ENCODE measurements at regions not wholly inside any gene's neighbourhood (a gene's known extent, or its start where the extent isn't known, plus 50 kb on each side); places are given as distances from the start of the nearest gene placed in this dataset.

DNA sequence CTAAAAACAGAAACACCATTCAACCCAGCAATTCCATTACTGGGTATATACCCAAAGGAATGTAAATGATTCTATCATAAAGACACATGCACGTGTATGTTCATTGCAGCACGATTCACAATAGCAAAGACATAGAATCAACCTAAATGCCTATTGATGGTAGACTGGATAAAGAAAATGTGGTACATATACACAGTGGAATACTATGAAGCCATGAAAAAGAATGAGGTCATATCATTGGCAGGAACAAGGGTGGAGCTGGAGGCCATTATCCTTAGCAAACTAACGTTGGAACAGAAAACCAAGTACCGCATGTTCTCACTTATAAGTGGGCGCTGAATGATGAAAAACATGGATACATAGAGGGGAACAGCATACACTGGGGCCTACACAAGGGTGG, 77.2 kb upstream of the MYOCD start:
- ATAC-seq (ENCODE audit: low read depth) (no peak), DNase-seq (no peak)
- TF ChIP-seq, protein P1, sequence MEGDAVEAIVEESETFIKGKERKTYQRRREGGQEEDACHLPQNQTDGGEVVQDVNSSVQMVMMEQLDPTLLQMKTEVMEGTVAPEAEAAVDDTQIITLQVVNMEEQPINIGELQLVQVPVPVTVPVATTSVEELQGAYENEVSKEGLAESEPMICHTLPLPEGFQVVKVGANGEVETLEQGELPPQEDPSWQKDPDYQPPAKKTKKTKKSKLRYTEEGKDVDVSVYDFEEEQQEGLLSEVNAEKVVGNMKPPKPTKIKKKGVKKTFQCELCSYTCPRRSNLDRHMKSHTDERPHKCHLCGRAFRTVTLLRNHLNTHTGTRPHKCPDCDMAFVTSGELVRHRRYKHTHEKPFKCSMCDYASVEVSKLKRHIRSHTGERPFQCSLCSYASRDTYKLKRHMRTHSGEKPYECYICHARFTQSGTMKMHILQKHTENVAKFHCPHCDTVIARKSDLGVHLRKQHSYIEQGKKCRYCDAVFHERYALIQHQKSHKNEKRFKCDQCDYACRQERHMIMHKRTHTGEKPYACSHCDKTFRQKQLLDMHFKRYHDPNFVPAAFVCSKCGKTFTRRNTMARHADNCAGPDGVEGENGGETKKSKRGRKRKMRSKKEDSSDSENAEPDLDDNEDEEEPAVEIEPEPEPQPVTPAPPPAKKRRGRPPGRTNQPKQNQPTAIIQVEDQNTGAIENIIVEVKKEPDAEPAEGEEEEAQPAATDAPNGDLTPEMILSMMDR (IDR thresholded peaks at IDR 0.05): no peak
- Mint-ChIP-seq H3K4me3 (no peak overlapping the region), H3K9me3 (peaks cover 3% of the 10 kb centered on the region), H3K27ac (no peak overlapping the region), H3K36me3 (ENCODE audit: low read depth) (no peaks in the 10 kb centered on the region), H3K4me1 (no peaks in the 10 kb centered on the region), H3K27me3 (no peaks in the 10 kb centered on the region)
- CTCF ChIA-PET: no interaction called here
- POLR2A ChIA-PET: interaction anchor here (1.1 kb wide), 1 partner anchor 75 kb away, joined by 3 read pairs; no protein-coding TSS in a partner anchor
- intact Hi-C loops (cut with micrococcal nuclease): no loop called here

DNA sequence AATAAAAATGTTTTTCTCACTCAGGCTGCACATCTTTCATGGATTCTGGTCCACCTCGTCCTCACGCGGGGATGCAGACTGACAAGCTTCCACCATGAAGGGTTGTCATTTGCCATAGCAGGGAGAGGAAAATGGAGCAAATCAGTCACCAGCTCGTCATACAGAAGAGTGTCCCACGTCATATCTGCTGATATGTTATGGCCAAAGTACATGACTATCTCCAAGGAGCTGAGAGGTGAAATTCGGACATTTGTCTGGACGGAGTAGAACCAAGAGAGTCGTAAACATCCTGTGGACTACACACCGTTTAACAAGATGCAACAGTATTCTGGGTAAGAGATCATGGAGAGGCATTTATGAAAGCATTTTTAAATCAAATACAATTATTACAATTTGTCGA, 75.3 kb upstream of the MYOCD start:
- DNase-seq (no peak), ATAC-seq (ENCODE audit: low read depth) (no peak)
- ChIA-PET POLR2A (no interaction called here), CTCF (no interaction called here)
- Mint-ChIP-seq H3K36me3 (ENCODE audit: low read depth) (no peaks in the 10 kb centered on the region), H3K27ac (no peak overlapping the region), H3K9me3 (peaks cover 9% of the 10 kb centered on the region), H3K4me3 (no peak overlapping the region), H3K4me1 (no peaks in the 10 kb centered on the region), H3K27me3 (no peaks in the 10 kb centered on the region)
- TF ChIP-seq, protein P1 (IDR thresholded peaks at IDR 0.05): no peak
- intact Hi-C loops (cut with micrococcal nuclease): no loop called here

DNA sequence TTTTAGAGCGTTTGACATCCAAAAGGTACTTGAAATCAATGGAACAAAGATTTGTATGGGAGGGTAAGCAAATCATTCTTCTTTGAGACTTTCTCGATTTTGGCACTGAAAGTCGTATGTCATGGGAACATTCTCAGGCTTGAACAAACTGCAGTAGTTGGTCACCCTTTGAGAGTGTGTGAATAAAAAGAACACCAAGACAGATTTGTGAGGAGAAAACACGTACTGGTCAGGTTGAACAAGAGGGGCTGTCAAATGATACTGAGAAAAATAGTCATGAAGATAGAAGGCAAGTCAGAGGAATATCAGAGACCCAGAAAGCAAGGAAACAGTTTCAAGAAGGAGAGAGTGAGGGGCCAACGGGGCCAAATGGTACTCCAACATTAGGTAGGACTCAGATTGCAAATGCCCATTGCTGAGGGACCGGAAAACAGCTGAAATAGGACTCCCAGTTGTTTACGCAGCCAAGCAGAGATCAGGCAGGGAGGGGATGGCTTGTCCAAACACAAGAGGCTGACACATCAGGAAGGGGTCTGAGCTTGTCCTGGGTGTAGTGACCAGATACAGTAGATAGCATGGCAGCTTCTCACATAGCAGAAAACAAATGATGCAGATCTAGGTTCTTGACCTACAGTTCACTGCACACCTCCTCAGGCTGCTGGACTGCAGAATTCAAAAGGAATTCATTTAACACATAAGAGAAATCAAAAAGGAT, 74.5 kb upstream of the MYOCD start:
- ATAC-seq (ENCODE audit: low read depth): no peak
- CTCF ChIA-PET: no interaction called here
- H3K9me3 Mint-ChIP-seq: peaks cover 9% of the 10 kb centered on the region
- no peak overlapping the region for H3K27ac Mint-ChIP-seq
- POLR2A ChIA-PET: no interaction called here
- TF ChIP-seq, protein P1 (IDR thresholded peaks at IDR 0.05): no peak
- DNase-seq: no peak
- no peaks in the 10 kb centered on the region for H3K27me3 Mint-ChIP-seq
- H3K4me3 Mint-ChIP-seq: no peak overlapping the region
- intact Hi-C loops (cut with micrococcal nuclease): no loop called here
- H3K4me1 Mint-ChIP-seq: no peaks in the 10 kb centered on the region
- H3K36me3 Mint-ChIP-seq (ENCODE audit: low read depth): no peaks in the 10 kb centered on the region

DNA sequence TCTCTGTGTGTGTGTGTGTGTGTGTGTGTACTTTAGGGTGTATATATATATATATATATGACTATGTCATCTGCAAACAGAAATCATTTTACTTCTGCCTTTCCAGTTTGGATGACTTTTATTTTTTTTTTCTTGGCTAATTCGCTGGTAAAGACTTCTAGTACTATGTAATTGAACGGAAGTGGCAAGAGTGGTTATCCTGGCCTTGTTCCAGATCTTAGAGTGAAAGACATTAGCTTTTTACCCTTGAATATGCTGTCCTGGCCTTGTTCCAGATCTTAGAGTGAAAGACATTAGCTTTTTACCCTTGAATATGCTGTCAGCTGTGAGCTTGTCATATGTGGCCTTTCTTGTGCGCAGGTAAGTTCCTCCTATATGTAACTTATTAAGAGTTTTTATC, 72.7 kb upstream of the MYOCD start:
- intact Hi-C loops (cut with micrococcal nuclease): no loop called here
- CTCF ChIA-PET: no interaction called here
- no peak overlapping the region for H3K4me3 Mint-ChIP-seq
- H3K4me1 Mint-ChIP-seq: no peaks in the 10 kb centered on the region
- DNase-seq: no peak
- H3K27me3 Mint-ChIP-seq: no peaks in the 10 kb centered on the region
- H3K9me3 Mint-ChIP-seq: peaks cover 9% of the 10 kb centered on the region
- H3K27ac Mint-ChIP-seq: no peak overlapping the region
- no peak for ATAC-seq (ENCODE audit: low read depth)
- no peaks in the 10 kb centered on the region for H3K36me3 Mint-ChIP-seq (ENCODE audit: low read depth)
- POLR2A ChIA-PET: no interaction called here
- TF ChIP-seq, protein P1 (IDR thresholded peaks at IDR 0.05): no peak

DNA sequence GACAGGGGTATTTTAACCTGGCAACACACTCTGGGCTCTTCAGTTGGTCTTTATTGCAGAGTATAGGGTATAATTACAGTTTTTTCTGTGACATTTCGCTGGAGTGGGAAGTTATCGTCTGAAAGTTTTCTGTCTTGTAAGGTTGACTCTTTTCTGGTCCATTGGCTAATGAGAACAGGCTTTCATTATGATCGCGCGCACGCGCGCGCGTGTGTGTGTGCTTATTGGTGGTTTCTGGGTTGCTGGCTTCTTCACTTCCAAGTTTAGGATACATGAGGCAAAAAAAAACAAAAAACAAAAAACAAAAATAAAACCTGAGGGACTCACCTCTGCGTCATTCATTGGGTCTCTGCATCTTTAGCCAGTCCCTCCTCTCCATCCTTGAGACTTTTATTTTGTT, 68.7 kb upstream of the MYOCD start:
- H3K36me3 Mint-ChIP-seq (ENCODE audit: low read depth): no peaks in the 10 kb centered on the region
- DNase-seq (no peak), ATAC-seq (ENCODE audit: low read depth) (no peak)
- POLR2A ChIA-PET: no interaction called here
- peaks cover 5% of the 10 kb centered on the region for H3K9me3 Mint-ChIP-seq
- TF ChIP-seq, protein P1 (IDR thresholded peaks at IDR 0.05): no peak
- H3K4me1 Mint-ChIP-seq: no peaks in the 10 kb centered on the region
- no peak overlapping the region for H3K27ac Mint-ChIP-seq
- H3K27me3 Mint-ChIP-seq: no peaks in the 10 kb centered on the region
- no peak overlapping the region for H3K4me3 Mint-ChIP-seq
- intact Hi-C loops (cut with micrococcal nuclease): no loop called here
- CTCF ChIA-PET: no interaction called here
